GM15510 (cell line): ENCODE measurements at regions not wholly inside any gene's neighbourhood (a gene's known extent, or its start where the extent isn't known, plus 50 kb on each side); places are given as distances from the start of the nearest gene placed in this dataset.

Experiments used
- POLR2A ChIP-seq: IDR thresholded peaks from 3 replicates; pipeline ENCODE4 v1.6.1; 2011; ENCODE audit warnings: borderline replicate concordance; ENCODE audit not compliant: insufficient read length; ENCODE audit errors: extremely low read depth

DNA sequence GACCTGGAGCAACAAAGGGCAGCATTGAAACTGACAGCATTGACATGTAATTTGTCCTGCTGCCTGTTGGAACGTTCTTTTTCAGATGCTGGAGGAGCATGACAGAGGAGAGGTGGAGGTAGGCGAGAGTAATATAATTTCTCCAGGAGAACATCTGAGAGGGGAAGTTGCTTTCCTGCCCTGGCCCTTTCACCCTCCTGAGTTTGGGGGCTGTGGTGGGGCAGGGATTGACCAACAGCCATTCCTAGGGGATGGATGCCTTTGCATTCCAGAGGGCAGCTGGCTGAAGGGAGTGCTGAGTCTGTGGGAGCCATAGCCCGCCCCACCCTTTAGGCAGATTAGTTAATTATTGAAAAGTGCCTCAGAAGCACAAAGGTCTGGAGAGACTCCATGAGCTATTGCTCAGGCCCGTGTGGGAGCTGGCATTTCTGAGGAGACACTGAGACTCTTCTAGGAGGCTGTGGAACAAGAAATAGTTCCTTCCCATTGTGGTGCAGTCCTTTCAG lies 73.5 kb downstream of the ARF6 start:
- no peak for TF ChIP-seq POLR2A

DNA sequence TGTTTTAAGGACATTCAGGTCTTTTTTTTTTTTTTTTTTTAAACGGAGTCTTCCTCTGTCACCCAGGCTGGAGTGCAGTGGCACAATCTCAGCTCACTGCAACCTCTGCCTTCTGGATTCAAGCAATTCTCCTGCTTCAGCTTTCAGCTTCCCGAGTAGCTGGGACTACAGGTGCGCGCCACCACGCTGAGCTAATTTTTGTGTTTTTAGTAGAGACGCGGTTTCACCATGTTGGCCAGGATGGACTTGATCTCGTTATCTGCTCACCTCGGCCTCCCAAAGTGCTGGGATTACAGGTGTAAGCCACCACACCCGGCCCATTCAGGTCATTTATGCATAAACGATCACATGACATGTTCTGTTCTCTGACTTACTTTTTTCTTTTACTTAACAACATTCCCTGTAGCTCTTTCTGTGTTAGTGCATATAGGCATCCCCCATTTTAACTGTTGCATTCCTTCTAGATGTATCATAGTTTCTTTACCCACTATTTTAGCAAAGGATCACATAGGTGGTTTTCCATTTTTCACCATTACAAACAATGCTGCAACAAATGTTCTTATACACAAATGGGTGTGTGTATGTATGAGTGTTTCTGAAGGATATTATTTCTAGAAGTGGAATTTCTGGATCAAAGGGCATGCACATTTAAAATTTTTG lies 74.2 kb downstream of the ARF6 start:
- TF ChIP-seq POLR2A: no peak

DNA sequence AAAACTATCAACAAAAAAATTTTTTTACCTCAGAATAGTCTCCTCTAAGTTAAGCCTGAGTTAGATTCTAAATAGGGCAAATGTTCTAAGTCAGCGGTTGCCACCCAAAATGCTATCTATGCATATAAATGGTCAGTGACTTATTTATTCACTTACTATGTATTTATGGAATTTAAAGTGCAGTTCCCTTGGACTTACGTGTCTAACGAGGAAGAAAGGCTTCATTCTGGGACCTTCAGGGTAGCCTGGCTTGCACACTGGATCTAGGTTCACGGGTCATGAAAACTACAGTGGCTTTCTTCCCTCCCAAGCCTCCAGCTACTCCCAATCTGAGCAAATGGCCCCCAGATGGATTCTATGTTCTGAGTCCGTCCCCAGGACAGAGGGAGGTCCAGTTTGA lies 77.1 kb downstream of the ARF6 start:
- no peak for TF ChIP-seq POLR2A

DNA sequence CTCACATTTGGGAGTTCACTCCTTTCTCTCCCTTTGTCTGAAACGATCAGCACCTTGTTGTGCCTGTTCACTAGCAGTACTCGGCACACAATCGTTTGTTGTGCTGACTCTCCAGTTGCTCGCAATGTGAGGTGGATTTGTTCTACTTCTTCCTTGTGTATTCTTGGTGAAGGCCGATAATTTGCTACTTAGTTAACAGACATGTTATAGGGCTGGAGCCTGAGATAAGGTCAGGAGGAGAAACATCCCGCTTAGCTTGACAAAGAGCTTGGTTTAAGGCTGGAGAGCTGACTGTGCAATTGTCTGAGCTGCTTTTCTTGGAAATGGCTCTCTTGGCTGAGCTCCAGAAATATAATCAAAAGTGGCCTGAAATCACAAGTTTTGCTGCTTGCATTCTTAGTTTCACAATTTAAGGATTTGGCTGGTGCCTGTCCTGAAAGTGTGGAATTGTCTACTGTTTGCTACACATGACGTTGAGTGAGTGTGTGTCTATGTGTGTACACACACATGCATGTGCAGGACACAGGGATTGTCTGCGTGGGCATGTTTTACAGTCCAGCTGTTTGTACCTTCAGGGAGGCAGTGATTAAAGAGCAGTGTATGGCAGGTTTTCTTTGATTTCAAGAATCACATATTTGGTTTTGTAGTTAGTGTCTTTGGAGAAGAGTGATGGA lies 77.7 kb downstream of the ARF6 start:
- TF ChIP-seq POLR2A: peak; percentile 10

DNA sequence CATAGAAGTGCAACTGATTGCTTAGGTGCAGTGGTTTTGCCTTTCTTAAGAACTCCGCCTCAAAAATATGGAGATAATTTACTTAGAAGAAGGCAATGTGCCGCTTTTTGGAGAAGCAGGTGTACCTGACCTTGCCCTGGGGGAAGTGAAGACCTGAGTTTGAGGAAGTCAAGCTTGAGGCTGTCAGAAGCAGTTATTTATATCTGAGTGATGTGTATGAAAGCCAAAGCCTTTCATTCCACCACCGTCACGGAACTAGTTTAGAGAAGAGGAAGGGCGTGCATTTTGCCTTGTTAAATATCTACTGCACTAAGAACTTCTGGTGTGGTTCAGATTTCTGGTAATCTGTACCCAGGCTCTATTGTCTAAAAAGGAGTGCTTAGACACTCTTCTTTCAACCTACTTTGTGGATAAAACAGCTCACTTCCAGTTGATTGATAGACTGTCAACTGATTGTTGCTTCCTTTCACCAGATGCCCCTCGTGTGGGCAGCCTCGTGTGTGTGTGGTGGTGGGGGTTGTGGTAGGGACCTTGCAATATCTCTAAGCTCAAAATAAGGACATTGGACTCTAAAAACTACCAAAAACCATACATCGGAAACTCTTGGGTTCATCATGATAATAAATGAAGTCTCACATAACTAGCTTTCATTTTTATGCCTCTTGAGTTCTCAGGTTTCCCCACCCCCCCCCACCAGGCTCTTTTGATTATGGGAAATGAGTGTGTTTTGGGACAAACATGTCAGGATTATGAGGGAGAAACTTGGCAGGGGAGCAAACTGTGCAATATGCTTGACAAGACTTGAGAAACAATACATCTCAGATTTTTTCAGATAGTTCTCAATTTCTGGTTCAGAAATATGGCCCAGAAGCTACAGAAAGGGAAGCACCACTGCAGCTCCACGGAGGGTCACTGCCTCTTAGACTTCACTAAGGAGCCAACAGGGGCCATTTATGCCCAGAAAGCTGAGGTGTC lies 78.6 kb downstream of the ARF6 start:
- TF ChIP-seq POLR2A: no peak

DNA sequence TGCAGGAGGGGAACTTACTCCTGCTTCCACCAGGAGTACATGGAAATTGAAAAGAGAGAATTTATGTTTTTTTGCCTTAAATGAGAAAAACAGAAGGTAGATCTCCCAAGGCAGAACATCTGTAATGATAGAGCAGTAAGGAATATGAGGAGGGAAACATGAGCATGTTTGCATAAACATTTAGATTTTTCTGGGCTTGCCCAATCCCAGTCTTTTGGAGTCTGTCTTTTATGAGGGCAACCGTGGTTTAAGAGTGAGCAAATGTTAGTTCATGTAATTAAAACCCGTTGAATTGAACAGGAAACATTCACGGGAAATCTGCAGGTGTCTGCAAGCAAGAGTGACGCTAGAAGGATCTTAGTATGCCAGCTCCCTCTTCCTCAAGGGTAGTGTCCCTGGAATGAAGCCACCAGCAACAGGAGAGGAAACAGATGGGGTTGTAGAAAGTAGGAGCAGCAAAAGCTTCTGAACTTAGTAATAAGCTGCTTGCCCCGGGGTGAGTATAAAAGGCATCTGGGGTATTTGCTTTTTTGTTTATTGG lies 79.3 kb downstream of the ARF6 start:
- TF ChIP-seq POLR2A: no peak

DNA sequence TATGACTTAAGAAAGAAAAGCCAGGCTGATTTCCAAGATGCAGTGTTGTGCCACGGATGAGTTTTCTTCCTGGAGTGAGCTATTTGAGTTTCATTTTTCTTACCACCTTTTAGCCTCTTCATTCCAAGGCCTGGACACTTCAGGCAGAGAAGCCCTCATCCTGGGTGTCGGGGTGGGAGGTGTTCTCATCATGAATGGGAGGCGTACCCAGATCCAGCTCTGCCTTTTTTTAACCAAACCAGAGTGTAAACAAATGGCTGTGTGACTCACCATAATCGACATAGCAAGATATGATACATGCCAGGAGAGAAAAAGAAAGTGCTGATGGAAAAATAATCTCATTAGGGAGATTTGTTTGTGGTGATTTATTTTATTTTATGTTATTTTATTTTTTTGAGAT lies 79.9 kb downstream of the ARF6 start:
- no peak for TF ChIP-seq POLR2A

DNA sequence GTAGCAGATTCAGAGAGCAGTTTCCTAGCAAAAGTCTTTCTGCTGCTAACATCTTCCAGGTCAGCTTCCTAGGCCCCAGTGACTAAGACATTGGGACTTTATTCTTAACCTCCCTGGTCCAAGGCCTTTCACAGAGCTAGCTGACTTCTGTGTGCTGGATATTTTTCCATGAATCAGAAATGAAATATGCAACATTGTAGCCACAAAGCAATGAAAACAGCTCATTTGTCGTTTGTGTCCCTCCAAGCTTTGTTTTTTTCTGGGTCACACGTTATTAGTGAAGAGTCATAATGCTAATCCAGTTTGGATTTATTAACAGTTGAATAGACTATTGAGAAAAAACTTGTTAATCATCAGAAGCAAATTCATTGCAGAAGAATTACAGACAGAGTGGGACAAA lies 82.4 kb downstream of the ARF6 start:
- no peak for TF ChIP-seq POLR2A

DNA sequence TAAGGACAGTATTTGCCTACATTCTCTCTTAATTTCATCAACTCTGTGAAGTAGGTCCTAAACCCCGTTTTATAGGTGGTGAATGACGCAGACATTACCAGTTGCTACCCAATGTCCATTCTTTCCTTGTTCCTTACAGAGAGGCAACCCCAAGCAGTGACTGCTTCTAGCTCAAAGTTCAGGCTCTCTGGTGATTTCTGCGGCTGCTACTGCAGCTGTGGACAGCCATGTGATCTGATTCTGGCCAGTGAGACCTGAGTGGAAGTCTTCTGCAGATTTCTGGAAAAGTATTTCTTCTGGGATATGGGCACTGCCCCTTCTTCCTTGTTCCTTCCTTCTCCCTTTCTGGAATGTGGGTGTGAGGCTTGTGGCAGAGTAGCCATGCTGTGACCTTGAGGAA lies 82.9 kb downstream of the ARF6 start:
- TF ChIP-seq POLR2A: no peak

DNA sequence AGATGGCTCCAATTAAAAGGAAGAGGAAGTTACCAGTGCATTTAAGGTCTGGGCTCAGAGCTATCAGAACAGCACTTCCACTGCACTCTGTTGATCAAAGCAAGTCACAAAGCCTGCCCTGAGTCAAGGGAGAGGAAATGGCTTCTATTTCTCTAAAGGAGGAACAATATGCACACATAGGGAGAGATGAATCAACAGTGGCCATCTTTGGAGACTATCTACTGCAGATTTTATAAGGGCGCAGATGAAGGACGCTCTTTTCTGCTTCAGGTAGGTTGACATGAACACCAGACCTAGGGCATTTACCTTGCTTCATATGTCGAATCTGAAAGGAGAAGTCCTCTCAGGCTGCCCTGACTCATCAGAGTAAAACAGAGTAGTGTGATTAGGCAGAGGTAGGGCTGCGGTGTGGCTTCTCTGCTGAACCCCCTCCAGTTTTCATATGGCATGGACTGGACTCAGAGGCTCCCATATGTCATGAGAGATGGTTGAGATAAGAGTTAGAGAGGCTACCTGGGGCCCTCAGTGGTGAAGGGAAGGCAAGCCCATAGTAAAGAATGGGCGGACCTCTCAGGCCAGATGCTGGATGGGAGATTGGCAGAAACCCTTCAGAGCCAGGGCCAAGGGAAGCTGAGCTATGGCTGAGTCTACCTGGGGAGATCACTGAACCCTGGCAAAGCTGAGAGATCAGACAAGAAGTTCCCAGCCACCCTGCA lies 84.4 kb downstream of the ARF6 start:
- TF ChIP-seq POLR2A: no peak

DNA sequence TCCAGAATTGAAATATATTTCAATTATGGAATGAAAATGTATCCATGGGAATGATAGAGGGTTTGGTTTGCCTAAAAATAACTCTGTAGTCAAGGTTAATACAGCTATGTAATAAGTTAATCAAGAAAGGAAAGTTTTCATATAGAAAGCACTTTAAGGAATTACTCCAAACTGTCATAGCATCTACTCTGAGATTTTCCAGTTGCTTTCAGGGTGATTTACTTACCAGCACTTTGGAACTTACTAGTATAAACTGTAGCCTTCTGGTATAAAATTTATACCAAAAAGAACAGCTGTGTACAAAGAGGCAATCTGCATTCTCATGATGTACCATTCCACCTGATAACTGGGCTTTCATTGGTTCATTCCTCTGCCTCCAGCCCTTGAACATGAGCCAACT lies 87.1 kb downstream of the ARF6 start:
- TF ChIP-seq POLR2A: no peak

DNA sequence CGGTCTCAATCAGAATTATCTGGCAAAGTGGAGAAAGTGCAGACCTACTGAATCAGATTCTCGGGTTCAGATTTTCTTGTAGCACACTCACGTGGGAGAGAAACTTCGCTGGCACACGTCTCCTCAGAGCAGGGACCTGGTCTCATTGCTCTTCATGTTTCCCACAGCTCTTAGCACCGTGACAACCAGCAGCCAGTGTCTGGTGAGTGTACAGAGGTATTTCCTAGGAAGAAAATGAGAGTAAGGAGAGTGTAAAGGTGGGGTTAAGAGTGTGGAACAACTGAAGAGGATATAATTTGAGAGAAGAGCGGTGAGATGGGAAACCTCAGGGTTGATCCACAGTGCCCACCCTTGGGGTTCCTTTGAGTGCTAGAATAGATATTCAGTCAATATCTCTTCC lies 89.2 kb downstream of the ARF6 start:
- TF ChIP-seq POLR2A: no peak

DNA sequence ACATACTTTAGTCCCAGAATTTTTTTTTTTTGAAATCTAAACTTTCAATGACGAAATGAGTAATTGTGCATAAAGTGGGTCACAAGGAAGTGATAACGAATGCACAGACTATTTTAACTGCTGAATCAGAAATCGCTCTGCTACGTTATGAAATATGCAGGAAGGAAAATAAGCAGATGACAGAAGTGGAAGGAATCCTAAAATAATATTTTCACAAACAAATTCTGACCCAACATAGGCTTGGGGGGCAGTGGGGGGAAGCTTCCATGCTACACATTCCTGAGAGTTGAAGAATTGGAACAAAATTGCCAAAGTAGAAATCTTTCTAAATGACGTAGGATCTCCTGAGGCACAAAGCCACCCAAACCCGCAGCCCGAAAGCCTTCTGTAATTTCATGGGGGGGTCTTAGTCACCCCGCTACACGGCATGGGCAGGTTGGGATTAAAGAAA lies 89.6 kb downstream of the ARF6 start:
- no peak for TF ChIP-seq POLR2A

DNA sequence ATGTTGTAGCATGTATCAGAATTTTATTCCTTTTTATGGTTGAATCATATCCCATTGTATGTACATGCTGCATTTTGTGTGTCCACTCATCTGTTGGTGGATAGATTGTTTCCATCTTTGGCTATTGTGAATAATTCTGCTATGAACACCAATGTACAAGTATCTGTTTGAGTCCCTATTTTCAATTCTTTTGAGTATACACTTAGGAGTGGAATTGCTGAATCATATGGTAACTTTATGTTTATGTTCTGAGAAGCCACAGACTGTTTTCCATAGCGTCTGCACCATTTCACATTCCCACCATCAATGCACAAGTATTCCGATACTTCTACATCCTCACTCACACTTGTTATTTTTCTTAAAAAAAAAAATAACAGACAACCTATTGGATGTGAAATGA lies 91.5 kb downstream of the ARF6 start:
- no peak for TF ChIP-seq POLR2A

DNA sequence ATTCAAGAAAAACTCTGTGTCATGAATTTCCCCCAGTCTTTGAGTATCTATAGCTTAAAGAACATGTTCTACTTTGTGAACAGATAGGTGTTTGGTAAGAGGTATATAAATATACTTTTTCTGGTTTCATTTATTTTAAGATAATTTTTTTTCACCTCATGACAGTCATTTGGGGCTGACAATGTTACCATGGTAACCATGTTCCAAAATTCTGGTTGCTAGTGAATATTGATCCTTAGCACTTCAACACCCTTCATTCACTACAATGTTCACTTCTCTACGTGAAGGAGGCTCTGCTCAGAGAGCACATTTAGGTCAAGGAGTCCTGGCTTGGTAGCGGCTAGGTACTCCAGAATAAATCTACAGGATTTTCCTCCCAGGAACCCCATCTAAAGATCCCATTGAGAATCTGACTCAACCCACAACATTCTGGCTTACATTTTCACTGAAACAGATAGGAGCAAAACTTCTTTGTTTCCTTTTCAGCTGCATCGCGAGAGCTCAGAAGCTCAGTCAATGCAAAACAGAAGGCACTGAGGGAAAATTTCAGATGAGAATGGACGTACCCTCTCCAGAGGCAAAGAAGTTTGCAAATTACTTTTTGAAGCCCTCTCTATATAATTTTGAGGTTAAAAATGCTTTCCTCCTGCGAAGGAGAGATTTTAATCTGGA lies 93.6 kb downstream of the ARF6 start:
- no peak for TF ChIP-seq POLR2A
